C4-2B (cell line): ENCODE measurements at regions not wholly inside any gene's neighbourhood (a gene's known extent, or its start where the extent isn't known, plus 50 kb on each side); places are given as distances from the start of the nearest gene placed in this dataset.

Source experiments
- CTCF ChIP-seq: fragments of 450-650 bp; conservative IDR thresholded peaks from 2 replicates; pipeline ENCODE4 v1.5.1; 2017; ENCODE audit warnings: mild to moderate bottlenecking
- ZFX ChIP-seq: fragments of 450-650 bp; IDR thresholded peaks from 2 replicates; pipeline ENCODE4 v1.6.1; 2017

DNA sequence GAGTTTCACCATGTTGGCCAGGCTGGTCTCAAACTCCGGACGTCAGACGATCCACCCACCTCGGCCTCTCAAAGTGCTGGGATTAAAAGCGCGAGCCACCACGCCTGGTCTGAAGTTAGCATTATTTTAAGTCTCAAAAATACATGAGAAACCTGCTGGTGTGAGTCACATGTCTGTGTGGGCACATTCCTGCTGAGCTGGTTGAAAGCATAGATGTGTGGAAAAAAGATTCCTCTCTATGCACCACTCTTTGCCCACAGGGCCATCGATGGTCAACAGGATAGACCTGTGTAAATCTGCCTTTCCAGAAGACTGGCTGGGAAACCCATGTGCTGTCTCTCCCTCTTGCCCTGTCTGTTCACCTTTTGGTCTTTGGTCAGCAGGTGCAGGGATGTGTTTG lies 63.5 kb downstream of the CHRD start:
- TF ChIP-seq CTCF, result no peak
- no peak for TF ChIP-seq ZFX
